ENCODE measurements at regions not wholly inside any gene's neighbourhood (a gene's known extent, or its start where the extent isn't known, plus 50 kb on each side); places are given as distances from the start of the nearest gene placed in this dataset.

DNA sequence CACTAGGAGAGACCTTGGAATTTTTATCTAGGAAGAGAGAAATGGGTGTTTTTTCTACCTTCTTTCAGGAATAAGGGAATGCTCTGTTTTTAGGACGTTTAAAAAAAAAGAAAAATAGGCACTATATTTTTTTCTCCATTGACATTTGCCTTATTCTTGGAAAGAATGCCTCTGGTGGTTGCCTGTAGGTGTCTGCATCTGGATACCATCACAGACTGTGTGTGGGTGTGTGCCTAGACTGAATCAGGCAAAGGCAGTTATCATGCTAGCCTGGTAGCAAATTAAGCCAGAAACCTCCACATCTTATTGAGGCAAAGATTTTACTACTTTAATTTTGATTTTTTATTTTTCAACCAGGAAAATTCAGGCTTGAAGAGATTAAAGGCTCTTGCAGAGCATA lies 513.6 kb upstream of the KCNMB2 start:
- WGBS = 71% methylated on average over 1 of the region's 1 CpG
- no peaks in the 10 kb centered on the region for H3K4me1 ChIP-seq
- H3K9me3 ChIP-seq = no peaks in the 10 kb centered on the region
- no peak for DNase-seq (ENCODE audit: low spot score in 2 of 2)
- TF ChIP-seq EP300 (IDR thresholded peaks at IDR 0.05) = no peak
- no peak for TF ChIP-seq POLR2A (IDR thresholded peaks at IDR 0.05)
- TF ChIP-seq, protein P1, sequence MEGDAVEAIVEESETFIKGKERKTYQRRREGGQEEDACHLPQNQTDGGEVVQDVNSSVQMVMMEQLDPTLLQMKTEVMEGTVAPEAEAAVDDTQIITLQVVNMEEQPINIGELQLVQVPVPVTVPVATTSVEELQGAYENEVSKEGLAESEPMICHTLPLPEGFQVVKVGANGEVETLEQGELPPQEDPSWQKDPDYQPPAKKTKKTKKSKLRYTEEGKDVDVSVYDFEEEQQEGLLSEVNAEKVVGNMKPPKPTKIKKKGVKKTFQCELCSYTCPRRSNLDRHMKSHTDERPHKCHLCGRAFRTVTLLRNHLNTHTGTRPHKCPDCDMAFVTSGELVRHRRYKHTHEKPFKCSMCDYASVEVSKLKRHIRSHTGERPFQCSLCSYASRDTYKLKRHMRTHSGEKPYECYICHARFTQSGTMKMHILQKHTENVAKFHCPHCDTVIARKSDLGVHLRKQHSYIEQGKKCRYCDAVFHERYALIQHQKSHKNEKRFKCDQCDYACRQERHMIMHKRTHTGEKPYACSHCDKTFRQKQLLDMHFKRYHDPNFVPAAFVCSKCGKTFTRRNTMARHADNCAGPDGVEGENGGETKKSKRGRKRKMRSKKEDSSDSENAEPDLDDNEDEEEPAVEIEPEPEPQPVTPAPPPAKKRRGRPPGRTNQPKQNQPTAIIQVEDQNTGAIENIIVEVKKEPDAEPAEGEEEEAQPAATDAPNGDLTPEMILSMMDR (IDR thresholded peaks at IDR 0.05) = no peak
- TF ChIP-seq POLR2AphosphoS5 (IDR thresholded peaks at IDR 0.05) = no peak
- no peak overlapping the region for H3K4me3 ChIP-seq
- H3K27me3 ChIP-seq = no peaks in the 10 kb centered on the region
- no peak overlapping the region for H3K27ac ChIP-seq
- H3K36me3 ChIP-seq = no peaks in the 10 kb centered on the region

DNA sequence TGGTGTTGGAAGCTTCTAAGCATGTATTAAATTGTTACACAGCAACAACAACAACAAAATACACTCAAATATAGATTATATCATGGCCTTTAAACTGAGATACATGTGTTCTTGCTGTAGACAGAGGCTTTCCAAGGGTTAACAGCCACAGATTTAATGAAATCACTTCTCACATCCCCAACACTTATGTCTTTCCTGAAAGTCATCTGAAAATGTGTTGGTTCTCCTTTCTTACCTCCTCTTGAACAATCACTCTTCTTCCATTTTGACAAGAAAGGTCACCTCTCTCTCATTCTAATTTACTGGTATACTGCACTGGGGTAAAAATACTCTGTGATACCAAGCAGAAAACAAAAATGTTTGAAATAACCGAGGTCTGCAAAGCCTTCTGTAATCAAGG lies 507.3 kb upstream of the KCNMB2 start:
- Histone ChIP-seq H3K27me3 (no peaks in the 10 kb centered on the region), H3K36me3 (no peaks in the 10 kb centered on the region), H3K4me1 (no peaks in the 10 kb centered on the region), H3K9me3 (no peaks in the 10 kb centered on the region), H3K27ac (no peak overlapping the region), H3K4me3 (no peak overlapping the region)
- TF ChIP-seq EP300 (IDR thresholded peaks at IDR 0.05) (no peak), POLR2AphosphoS5 (IDR thresholded peaks at IDR 0.05) (no peak), POLR2A (IDR thresholded peaks at IDR 0.05) (no peak)
- TF ChIP-seq, protein P1 (IDR thresholded peaks at IDR 0.05) = no peak
- WGBS = 97% methylated on average over 1 of the region's 1 CpG
- no peak for DNase-seq (ENCODE audit: low spot score in 2 of 2)

DNA sequence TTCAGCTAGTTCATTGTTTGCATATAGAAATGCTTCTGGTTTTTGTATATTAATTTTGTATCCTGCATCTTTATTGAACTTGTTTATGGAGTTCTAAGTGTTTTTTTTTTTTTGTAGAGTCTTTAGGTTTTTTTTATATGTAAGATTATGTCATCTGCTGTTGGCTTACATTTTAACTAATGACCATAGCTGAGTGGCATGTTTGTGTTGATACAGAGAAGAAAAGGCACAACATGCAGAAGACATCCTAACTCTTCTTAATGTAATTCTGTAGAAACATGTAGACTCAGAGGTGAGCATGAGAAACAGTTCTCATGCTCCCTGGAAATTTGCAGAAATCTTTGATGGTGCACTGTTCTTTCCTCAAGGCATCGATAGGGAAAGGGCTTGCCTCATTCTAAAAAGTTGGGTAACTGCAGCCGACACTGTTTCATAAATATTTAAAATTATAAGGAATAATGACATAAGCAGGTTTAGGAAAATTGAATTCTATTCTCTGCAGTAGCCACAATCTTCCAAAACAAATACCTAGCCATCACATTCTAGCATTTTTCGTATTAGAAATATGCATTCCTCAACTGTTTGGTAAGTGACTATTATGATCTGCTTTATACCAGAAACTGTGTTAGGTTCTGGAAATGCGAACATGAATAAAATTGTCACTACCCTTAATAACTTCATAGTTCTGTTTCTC lies 499.6 kb upstream of the KCNMB2 start:
- H3K36me3 ChIP-seq = no peaks in the 10 kb centered on the region
- no peak overlapping the region for H3K4me3 ChIP-seq
- no peak overlapping the region for H3K27ac ChIP-seq
- H3K4me1 ChIP-seq = no peaks in the 10 kb centered on the region
- WGBS = 97% methylated on average over 4 of the region's 4 CpGs
- DNase-seq (ENCODE audit: low spot score in 2 of 2) = no peak
- no peaks in the 10 kb centered on the region for H3K27me3 ChIP-seq
- TF ChIP-seq, protein P1 (IDR thresholded peaks at IDR 0.05) = no peak
- TF ChIP-seq POLR2AphosphoS5 (IDR thresholded peaks at IDR 0.05) (no peak), POLR2A (IDR thresholded peaks at IDR 0.05) (no peak), EP300 (IDR thresholded peaks at IDR 0.05) (no peak)
- H3K9me3 ChIP-seq = no peaks in the 10 kb centered on the region

DNA sequence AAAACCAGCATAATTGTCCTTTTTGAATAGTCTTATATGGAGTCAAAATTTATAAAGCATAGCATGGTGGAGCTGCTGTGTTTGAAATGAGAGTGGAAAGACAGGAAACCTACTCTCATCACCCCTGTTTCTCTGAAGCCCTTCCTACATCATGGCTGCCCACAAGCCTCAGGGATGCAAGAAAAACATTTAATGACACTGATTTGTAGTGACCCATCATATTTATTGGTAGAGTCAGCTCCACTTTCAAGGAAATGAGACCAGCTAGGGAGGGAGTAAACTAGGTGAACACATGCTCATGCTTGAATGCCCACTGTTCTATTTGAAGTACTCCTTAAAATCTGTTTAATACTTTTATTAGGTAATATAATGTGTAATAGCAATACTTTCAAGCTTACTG lies 494.3 kb upstream of the KCNMB2 start:
- Histone ChIP-seq H3K4me1 (no peaks in the 10 kb centered on the region), H3K36me3 (no peaks in the 10 kb centered on the region), H3K9me3 (no peaks in the 10 kb centered on the region), H3K27ac (no peak overlapping the region), H3K4me3 (no peak overlapping the region), H3K27me3 (no peaks in the 10 kb centered on the region)
- no peak for DNase-seq (ENCODE audit: low spot score in 2 of 2)
- no peak for TF ChIP-seq EP300 (IDR thresholded peaks at IDR 0.05)
- no peak for TF ChIP-seq POLR2AphosphoS5 (IDR thresholded peaks at IDR 0.05)
- TF ChIP-seq, protein P1 (IDR thresholded peaks at IDR 0.05) = no peak
- TF ChIP-seq POLR2A (IDR thresholded peaks at IDR 0.05) = no peak

DNA sequence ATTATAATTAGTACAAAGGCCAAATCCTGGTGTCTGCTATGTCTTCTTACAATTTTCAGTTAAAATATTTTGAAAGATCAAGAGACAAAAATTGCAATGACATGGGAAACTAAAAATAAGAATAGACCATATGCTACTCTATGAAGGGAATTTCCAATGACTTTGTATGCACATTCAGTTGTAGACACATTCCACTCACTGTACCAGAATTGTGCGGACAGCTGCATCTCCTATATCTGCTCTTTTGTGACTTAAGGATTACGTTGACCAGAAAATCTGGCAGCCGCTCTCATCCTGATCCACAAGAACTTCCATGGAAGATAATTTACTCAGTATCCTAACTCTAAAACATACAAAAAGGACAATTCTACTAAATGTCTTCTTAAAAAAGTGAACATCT lies 493.9 kb upstream of the KCNMB2 start:
- 94% methylated on average over 3 of the region's 3 CpGs for WGBS
- TF ChIP-seq POLR2A (IDR thresholded peaks at IDR 0.05) = no peak
- TF ChIP-seq EP300 (IDR thresholded peaks at IDR 0.05) = no peak
- TF ChIP-seq POLR2AphosphoS5 (IDR thresholded peaks at IDR 0.05) = no peak
- H3K4me3 ChIP-seq = no peak overlapping the region
- H3K27me3 ChIP-seq = no peaks in the 10 kb centered on the region
- H3K9me3 ChIP-seq = no peaks in the 10 kb centered on the region
- no peaks in the 10 kb centered on the region for H3K36me3 ChIP-seq
- H3K4me1 ChIP-seq = no peaks in the 10 kb centered on the region
- H3K27ac ChIP-seq = no peak overlapping the region
- DNase-seq (ENCODE audit: low spot score in 2 of 2) = no peak

DNA sequence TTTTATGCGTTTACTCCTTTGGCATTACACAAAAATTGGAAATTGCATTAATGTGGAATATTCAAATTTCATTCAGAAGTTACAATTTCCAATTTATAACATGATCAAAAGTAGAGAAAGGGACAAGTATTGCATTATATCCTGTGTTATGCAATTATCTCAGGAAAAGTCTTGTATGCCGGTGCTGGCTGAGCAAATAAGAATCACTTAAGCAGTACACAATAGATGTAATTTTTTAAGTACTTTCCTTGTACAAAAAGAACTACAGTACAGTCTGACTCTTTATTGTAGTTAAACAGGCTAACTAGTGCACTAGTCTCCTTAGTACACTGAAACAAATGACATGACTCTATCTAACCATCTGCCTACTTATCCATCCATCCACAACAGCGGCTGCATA lies 493.2 kb upstream of the KCNMB2 start:
- DNase-seq (ENCODE audit: low spot score in 2 of 2) = no peak
- no peak overlapping the region for H3K27ac ChIP-seq
- WGBS = 84% methylated on average over 3 of the region's 3 CpGs
- H3K27me3 ChIP-seq = no peaks in the 10 kb centered on the region
- TF ChIP-seq POLR2A (IDR thresholded peaks at IDR 0.05) = no peak
- no peak for TF ChIP-seq EP300 (IDR thresholded peaks at IDR 0.05)
- TF ChIP-seq POLR2AphosphoS5 (IDR thresholded peaks at IDR 0.05) = no peak
- TF ChIP-seq, protein P1 (IDR thresholded peaks at IDR 0.05) = no peak
- H3K9me3 ChIP-seq = no peaks in the 10 kb centered on the region
- H3K4me3 ChIP-seq = no peak overlapping the region
- H3K36me3 ChIP-seq = no peaks in the 10 kb centered on the region
- no peaks in the 10 kb centered on the region for H3K4me1 ChIP-seq
